ENCODE measurements at regions not wholly inside any gene's neighbourhood (a gene's known extent, or its start where the extent isn't known, plus 50 kb on each side); places are given as distances from the start of the nearest gene placed in this dataset.

DNA sequence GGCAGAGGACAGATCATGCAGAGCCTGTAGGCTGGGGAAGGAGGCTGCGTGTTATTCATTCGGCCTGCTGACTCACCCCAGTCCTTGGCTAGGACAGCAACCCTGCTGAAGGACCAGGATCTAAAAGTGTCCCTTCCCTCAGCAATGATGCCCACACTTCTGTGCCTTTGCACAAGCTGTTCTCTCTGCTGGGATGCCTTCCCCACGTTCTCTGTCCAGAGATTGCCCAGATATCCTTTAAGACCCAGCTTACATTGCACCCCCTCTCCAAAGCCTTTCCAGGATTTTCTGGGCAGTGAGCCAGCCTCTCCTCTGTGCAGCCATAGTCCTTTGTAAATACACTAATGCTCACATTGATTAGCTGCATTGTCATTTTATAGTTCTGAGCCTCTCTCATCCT is 99.3 kb upstream of the CHD6 start:
- Histone ChIP-seq H3K27me3 (replicated peaks in 1 of 2; ENCODE audit: control insufficient read depth in 2 of 2, extremely low read depth in 1 of 2, insufficient read depth in 2 of 2, low read length in 1 of 2) (peaks cover 0 to 14% of the 10 kb centered on the region in 2 experiments), H3K4me3 (ENCODE audit: control insufficient read depth in 1 of 2, extremely low read depth in 1 of 2, low read length in 1 of 2) (no peak overlapping the region), H3K27ac (ENCODE audit: low read length) (no peak overlapping the region), H3K36me3 (ENCODE audit: control insufficient read depth in 2 of 2, extremely low read depth in 1 of 2, insufficient read depth in 1 of 2, low read length in 1 of 2) (no peaks in the 10 kb centered on the region), H3K9me3 (no peaks in the 10 kb centered on the region), H3K4me1 (ENCODE audit: control insufficient read depth in 1 of 2, extremely low read depth in 1 of 2, insufficient read depth in 2 of 2, low read length in 2 of 2) (no peaks in the 10 kb centered on the region)
- Mint-ChIP-seq H3K4me1 (no peaks in the 10 kb centered on the region), H3K27ac (no peak overlapping the region), H3K36me3 (no peaks in the 10 kb centered on the region), H3K27me3 (peaks cover 17 to 35% of the 10 kb centered on the region in 2 donors), H3K9me3 (peaks cover 0 to 7% (median 0%) of the 10 kb centered on the region in 3 donors), H3K4me3 (no peak overlapping the region)
- CTCF ChIA-PET, result interaction anchor here in 1 of 2 donors (0.9 kb wide), 1 partner anchor 8 kb away, joined by 3 read pairs; no protein-coding TSS in a partner anchor
- WGBS (ENCODE audit: insufficient coverage), result 64% methylated on average over 3 of the region's 3 CpGs
- DNase-seq, result no peak
- ATAC-seq (replicated peaks in 1 of 4), result no peak
- POLR2A ChIA-PET, result no interaction called here

DNA sequence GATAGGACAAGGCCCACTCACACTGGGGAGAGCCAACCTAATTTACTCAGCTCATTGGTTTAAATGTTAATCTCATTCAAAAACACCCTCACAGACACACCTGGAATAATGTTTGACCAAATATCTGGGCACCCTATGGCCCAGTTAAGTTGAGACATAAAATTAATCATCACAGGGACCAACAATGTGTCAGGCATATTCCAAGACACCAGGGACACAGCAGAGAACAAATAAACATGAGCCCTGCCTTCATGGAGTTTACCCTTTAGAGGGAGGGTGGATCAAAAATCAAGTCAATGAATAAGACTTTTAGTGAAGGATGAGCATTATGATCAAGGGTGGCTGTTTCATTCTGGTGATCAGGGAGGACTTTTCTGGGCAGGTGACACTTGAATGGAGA is 98.7 kb upstream of the CHD6 start:
- Histone ChIP-seq H3K27ac (ENCODE audit: low read length) (no peak overlapping the region), H3K9me3 (no peaks in the 10 kb centered on the region), H3K27me3 (replicated peaks in 1 of 2; ENCODE audit: control insufficient read depth in 2 of 2, extremely low read depth in 1 of 2, insufficient read depth in 2 of 2, low read length in 1 of 2) (peaks cover 0 to 14% of the 10 kb centered on the region in 2 experiments), H3K36me3 (ENCODE audit: control insufficient read depth in 2 of 2, extremely low read depth in 1 of 2, insufficient read depth in 1 of 2, low read length in 1 of 2) (no peaks in the 10 kb centered on the region), H3K4me1 (ENCODE audit: control insufficient read depth in 1 of 2, extremely low read depth in 1 of 2, insufficient read depth in 2 of 2, low read length in 2 of 2) (no peaks in the 10 kb centered on the region), H3K4me3 (ENCODE audit: control insufficient read depth in 1 of 2, extremely low read depth in 1 of 2, low read length in 1 of 2) (no peak overlapping the region)
- Mint-ChIP-seq H3K4me3 (no peak overlapping the region), H3K4me1 (no peaks in the 10 kb centered on the region), H3K9me3 (peaks cover 0 to 4% (median 0%) of the 10 kb centered on the region in 3 donors), H3K36me3 (no peaks in the 10 kb centered on the region), H3K27ac (no peak overlapping the region), H3K27me3 (peaks cover 17 to 35% of the 10 kb centered on the region in 2 donors)
- no peak for ATAC-seq (replicated peaks in 1 of 4)
- CTCF ChIA-PET, result interaction anchor here in 1 of 2 donors (0.9 kb wide), 1 partner anchor 9 kb away, joined by 3 read pairs; no protein-coding TSS in a partner anchor
- POLR2A ChIA-PET, result no interaction called here
- DNase-seq, result no peak

- Histone ChIP-seq H3K9me3 (no peaks in the 10 kb centered on the region), H3K4me3 (ENCODE audit: control insufficient read depth in 1 of 2, extremely low read depth in 1 of 2, low read length in 1 of 2) (no peak overlapping the region), H3K4me1 (ENCODE audit: control insufficient read depth in 1 of 2, extremely low read depth in 1 of 2, insufficient read depth in 2 of 2, low read length in 2 of 2) (no peaks in the 10 kb centered on the region), H3K27me3 (replicated peaks in 1 of 2; ENCODE audit: control insufficient read depth in 2 of 2, extremely low read depth in 1 of 2, insufficient read depth in 2 of 2, low read length in 1 of 2) (peaks cover 0 to 14% of the 10 kb centered on the region in 2 experiments), H3K27ac (ENCODE audit: low read length) (no peak overlapping the region), H3K36me3 (ENCODE audit: control insufficient read depth in 2 of 2, extremely low read depth in 1 of 2, insufficient read depth in 1 of 2, low read length in 1 of 2) (no peaks in the 10 kb centered on the region)
- no peak for DNase-seq
- ATAC-seq (replicated peaks in 1 of 4), result no peak
- Mint-ChIP-seq H3K27me3 (peaks cover 17 to 35% of the 10 kb centered on the region in 2 donors), H3K4me3 (no peak overlapping the region), H3K36me3 (no peaks in the 10 kb centered on the region), H3K4me1 (no peaks in the 10 kb centered on the region), H3K9me3 (peaks cover 0 to 4% (median 0%) of the 10 kb centered on the region in 3 donors), H3K27ac (no peak overlapping the region)
- WGBS (ENCODE audit: insufficient coverage), result 58% methylated on average over 1 of the region's 3 CpGs
- ChIA-PET POLR2A (no interaction called here), CTCF (interaction anchor here in 1 of 2 donors (1.0 kb wide), 1 partner anchor 18 kb away, joined by 3 read pairs; no protein-coding TSS in a partner anchor)
Observed at GRCh38 chr20:41716436-41716835, 98.3 kb upstream of the CHD6 start.

DNA sequence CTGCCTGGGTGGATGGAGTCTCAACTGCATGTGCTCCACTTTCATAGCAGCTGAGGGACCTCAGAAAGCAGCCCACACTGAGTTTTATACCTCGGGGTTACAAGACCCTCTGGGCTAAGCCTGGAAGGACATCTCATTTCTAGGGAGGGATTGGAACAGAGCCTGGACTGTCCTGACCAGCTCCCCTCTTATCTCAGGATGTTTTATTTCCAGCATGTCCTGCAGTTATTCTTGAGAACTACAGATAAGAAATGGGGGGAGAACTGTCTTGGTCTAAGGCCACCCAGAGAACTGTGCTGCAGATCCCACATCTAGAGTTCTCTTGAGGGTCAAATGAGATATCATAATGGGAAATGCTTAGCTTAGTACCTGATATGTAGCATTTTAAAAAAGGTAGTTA is 97.3 kb upstream of the CHD6 start:
- CTCF ChIA-PET, result interaction anchor here in 1 of 2 donors (0.6 to 1.0 kb wide), 2 partner anchors 19 to 379 kb away, joined by 3 read pairs; no protein-coding TSS in a partner anchor

DNA sequence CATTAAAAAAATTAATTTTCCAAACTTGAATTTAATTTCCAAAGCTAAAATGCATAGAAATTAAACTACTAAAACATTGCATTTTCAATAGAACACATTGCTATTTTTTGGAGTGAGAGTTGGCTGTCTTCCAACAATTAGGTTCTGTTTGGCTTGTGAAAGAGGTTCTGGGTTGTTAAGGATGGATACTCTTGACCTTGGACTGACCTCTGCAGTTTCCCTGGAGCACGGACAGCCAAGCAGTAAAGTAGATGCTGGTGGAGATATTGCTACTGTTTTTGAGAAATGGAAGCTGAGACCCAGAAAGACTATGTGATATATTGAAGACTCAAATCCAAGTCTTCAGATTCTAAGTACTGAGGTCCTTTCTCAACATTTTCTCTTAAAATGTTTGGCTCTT is 95.9 kb upstream of the CHD6 start:
- 17% methylated on average over 1 of the region's 1 CpG for WGBS (ENCODE audit: insufficient coverage)
- H3K36me3 ChIP-seq (ENCODE audit: control insufficient read depth in 2 of 2, extremely low read depth in 1 of 2, insufficient read depth in 1 of 2, low read length in 1 of 2), result no peaks in the 10 kb centered on the region
- ChIA-PET CTCF (interaction anchor here in 1 of 2 donors (0.6 kb wide), 1 partner anchor 748 kb away, joined by 3 read pairs; no protein-coding TSS in a partner anchor), POLR2A (no interaction called here)
- H3K27me3 ChIP-seq (replicated peaks in 1 of 2; ENCODE audit: control insufficient read depth in 2 of 2, extremely low read depth in 1 of 2, insufficient read depth in 2 of 2, low read length in 1 of 2), result peaks cover 0 to 19% of the 10 kb centered on the region in 2 experiments
- no peak for ATAC-seq (replicated peaks in 1 of 4)
- DNase-seq, result no peak
- Mint-ChIP-seq H3K4me1 (no peaks in the 10 kb centered on the region), H3K9me3 (peaks cover 0 to 4% (median 0%) of the 10 kb centered on the region in 3 donors), H3K27ac (no peak overlapping the region), H3K27me3 (peaks cover 17 to 35% of the 10 kb centered on the region in 2 donors), H3K36me3 (no peaks in the 10 kb centered on the region), H3K4me3 (no peak overlapping the region)
- H3K27ac ChIP-seq (ENCODE audit: low read length), result no peak overlapping the region
- no peaks in the 10 kb centered on the region for H3K9me3 ChIP-seq
- H3K4me3 ChIP-seq (ENCODE audit: control insufficient read depth in 1 of 2, extremely low read depth in 1 of 2, low read length in 1 of 2), result no peak overlapping the region
- H3K4me1 ChIP-seq (ENCODE audit: control insufficient read depth in 1 of 2, extremely low read depth in 1 of 2, insufficient read depth in 2 of 2, low read length in 2 of 2), result no peaks in the 10 kb centered on the region

More for the DNA sequence above, 97.3 kb upstream of the CHD6 start:
- peaks cover 0 to 19% of the 10 kb centered on the region in 2 experiments for H3K27me3 ChIP-seq (replicated peaks in 1 of 2; ENCODE audit: control insufficient read depth in 2 of 2, extremely low read depth in 1 of 2, insufficient read depth in 2 of 2, low read length in 1 of 2)
- no peak overlapping the region for H3K4me3 ChIP-seq (ENCODE audit: control insufficient read depth in 1 of 2, extremely low read depth in 1 of 2, low read length in 1 of 2)
- no peak for DNase-seq
- H3K36me3 ChIP-seq (ENCODE audit: control insufficient read depth in 2 of 2, extremely low read depth in 1 of 2, insufficient read depth in 1 of 2, low read length in 1 of 2), result no peaks in the 10 kb centered on the region
- Mint-ChIP-seq H3K4me3 (no peak overlapping the region), H3K4me1 (no peaks in the 10 kb centered on the region), H3K9me3 (peaks cover 0 to 4% (median 0%) of the 10 kb centered on the region in 3 donors), H3K27ac (no peak overlapping the region), H3K27me3 (peaks cover 17 to 37% of the 10 kb centered on the region in 2 donors), H3K36me3 (no peaks in the 10 kb centered on the region)
- WGBS (ENCODE audit: insufficient coverage), result no CpG with 5 or more reads among the region's 1 CpG
- ATAC-seq (replicated peaks in 1 of 4), result no peak
- H3K27ac ChIP-seq (ENCODE audit: low read length), result no peak overlapping the region
- POLR2A ChIA-PET, result interaction anchor here in 1 of 2 donors (0.7 kb wide), 1 partner anchor 481 kb away, joined by 3 read pairs; no protein-coding TSS in a partner anchor
- H3K4me1 ChIP-seq (ENCODE audit: control insufficient read depth in 1 of 2, extremely low read depth in 1 of 2, insufficient read depth in 2 of 2, low read length in 2 of 2), result no peaks in the 10 kb centered on the region
- no peaks in the 10 kb centered on the region for H3K9me3 ChIP-seq

DNA sequence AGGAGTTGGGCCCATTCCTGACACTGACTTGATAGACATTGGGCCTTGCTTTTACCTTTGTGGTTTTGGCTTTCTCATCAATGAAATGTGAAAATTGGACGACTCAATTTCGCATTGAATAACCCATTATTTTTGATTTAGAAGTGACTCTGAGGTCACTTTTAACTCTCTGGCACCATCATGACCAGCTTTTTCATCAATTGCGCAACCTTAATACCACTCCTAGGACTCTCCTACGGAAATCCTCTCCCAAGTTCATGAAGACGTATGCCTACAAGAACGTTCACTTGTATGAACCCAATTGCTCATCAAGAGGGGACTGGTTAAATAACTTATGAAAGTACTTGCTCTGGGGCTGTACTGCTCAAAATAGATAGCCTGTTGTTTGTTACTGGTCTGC is 86.7 kb upstream of the CHD6 start:
- Mint-ChIP-seq H3K9me3 (no peaks in the 10 kb centered on the region), H3K27ac (no peak overlapping the region), H3K4me3 (no peak overlapping the region), H3K27me3 (peaks cover 0 to 10% of the 10 kb centered on the region in 2 donors), H3K4me1 (no peaks in the 10 kb centered on the region), H3K36me3 (no peaks in the 10 kb centered on the region)
- no peaks in the 10 kb centered on the region for H3K36me3 ChIP-seq (ENCODE audit: control insufficient read depth in 2 of 2, extremely low read depth in 1 of 2, insufficient read depth in 1 of 2, low read length in 1 of 2)
- no peaks in the 10 kb centered on the region for H3K9me3 ChIP-seq
- WGBS (ENCODE audit: insufficient coverage), result 92% methylated on average over 2 of the region's 6 CpGs
- ChIA-PET POLR2A (no interaction called here), CTCF (interaction anchor here in 1 of 2 donors (0.5 kb wide), 1 partner anchor 77 kb away, joined by 3 read pairs; no protein-coding TSS in a partner anchor)
- no peak for DNase-seq
- H3K4me3 ChIP-seq (ENCODE audit: control insufficient read depth in 1 of 2, extremely low read depth in 1 of 2, low read length in 1 of 2), result no peak overlapping the region
- H3K27ac ChIP-seq (ENCODE audit: low read length), result no peak overlapping the region
- H3K4me1 ChIP-seq (ENCODE audit: control insufficient read depth in 1 of 2, extremely low read depth in 1 of 2, insufficient read depth in 2 of 2, low read length in 2 of 2), result no peaks in the 10 kb centered on the region
- ATAC-seq (replicated peaks in 1 of 4), result no peak
- H3K27me3 ChIP-seq (replicated peaks in 1 of 2; ENCODE audit: control insufficient read depth in 2 of 2, extremely low read depth in 1 of 2, insufficient read depth in 2 of 2, low read length in 1 of 2), result no peaks in the 10 kb centered on the region
